ENCODE measurements at regions not wholly inside any gene's neighbourhood (a gene's known extent, or its start where the extent isn't known, plus 50 kb on each side); places are given as distances from the start of the nearest gene placed in this dataset.
A peak's percentile ranks its signal among the peaks of the same experiment; 100 is the strongest.
"Not testable (repeated sequence)": the region's sequence is repeated elsewhere in the genome, so short reads cannot be mapped to it uniquely, and the experiment has no call there.

- no peak overlapping the region for H3K4me3 Mint-ChIP-seq (ENCODE audit: unreplicated experiment)
- TF ChIP-seq, protein P1, sequence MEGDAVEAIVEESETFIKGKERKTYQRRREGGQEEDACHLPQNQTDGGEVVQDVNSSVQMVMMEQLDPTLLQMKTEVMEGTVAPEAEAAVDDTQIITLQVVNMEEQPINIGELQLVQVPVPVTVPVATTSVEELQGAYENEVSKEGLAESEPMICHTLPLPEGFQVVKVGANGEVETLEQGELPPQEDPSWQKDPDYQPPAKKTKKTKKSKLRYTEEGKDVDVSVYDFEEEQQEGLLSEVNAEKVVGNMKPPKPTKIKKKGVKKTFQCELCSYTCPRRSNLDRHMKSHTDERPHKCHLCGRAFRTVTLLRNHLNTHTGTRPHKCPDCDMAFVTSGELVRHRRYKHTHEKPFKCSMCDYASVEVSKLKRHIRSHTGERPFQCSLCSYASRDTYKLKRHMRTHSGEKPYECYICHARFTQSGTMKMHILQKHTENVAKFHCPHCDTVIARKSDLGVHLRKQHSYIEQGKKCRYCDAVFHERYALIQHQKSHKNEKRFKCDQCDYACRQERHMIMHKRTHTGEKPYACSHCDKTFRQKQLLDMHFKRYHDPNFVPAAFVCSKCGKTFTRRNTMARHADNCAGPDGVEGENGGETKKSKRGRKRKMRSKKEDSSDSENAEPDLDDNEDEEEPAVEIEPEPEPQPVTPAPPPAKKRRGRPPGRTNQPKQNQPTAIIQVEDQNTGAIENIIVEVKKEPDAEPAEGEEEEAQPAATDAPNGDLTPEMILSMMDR (IDR thresholded peaks at IDR 0.05; ENCODE audit: unreplicated experiment): no peak
Measured at GRCh38 chr12:131387281-131388163, 323.4 kb upstream of the SFSWAP start.

GRCh38 chr12:131388164-131389053, 322.5 kb upstream of the SFSWAP start:
- not testable (repeated sequence) for H3K36me3 Mint-ChIP-seq (ENCODE audit: low read depth, unreplicated experiment); DNase-seq (ENCODE audit: low spot score); H3K4me1 Mint-ChIP-seq (ENCODE audit: unreplicated experiment); H3K9me3 Mint-ChIP-seq (ENCODE audit: unreplicated experiment); H3K27ac Mint-ChIP-seq (ENCODE audit: unreplicated experiment); H3K4me3 Mint-ChIP-seq (ENCODE audit: unreplicated experiment)
- H3K27me3 Mint-ChIP-seq (ENCODE audit: unreplicated experiment): peaks cover 18% of the 10 kb centered on the region

More at GRCh38 chr12:131387281-131388163, 323.4 kb upstream of the SFSWAP start:
- peaks cover 3% of the 10 kb centered on the region for H3K36me3 Mint-ChIP-seq (ENCODE audit: low read depth, unreplicated experiment)
- no peak overlapping the region for H3K27ac Mint-ChIP-seq (ENCODE audit: unreplicated experiment)
- H3K4me1 Mint-ChIP-seq (ENCODE audit: unreplicated experiment): no peaks in the 10 kb centered on the region
- DNase-seq (ENCODE audit: low spot score): no peak
- peaks cover 18% of the 10 kb centered on the region for H3K27me3 Mint-ChIP-seq (ENCODE audit: unreplicated experiment)
- no peaks in the 10 kb centered on the region for H3K9me3 Mint-ChIP-seq (ENCODE audit: unreplicated experiment)

GRCh38 chr12:131389054-131390013, 321.6 kb upstream of the SFSWAP start:
- Mint-ChIP-seq H3K4me1 (ENCODE audit: unreplicated experiment) (no peaks in the 10 kb centered on the region), H3K4me3 (ENCODE audit: unreplicated experiment) (no peak overlapping the region), H3K27me3 (ENCODE audit: unreplicated experiment) (peaks cover 14% of the 10 kb centered on the region), H3K27ac (ENCODE audit: unreplicated experiment) (no peak overlapping the region), H3K9me3 (ENCODE audit: unreplicated experiment) (no peaks in the 10 kb centered on the region), H3K36me3 (ENCODE audit: low read depth, unreplicated experiment) (peaks cover 3% of the 10 kb centered on the region)
- TF ChIP-seq, protein P1 (IDR thresholded peaks at IDR 0.05; ENCODE audit: unreplicated experiment): no peak
- no peak for DNase-seq (ENCODE audit: low spot score)

GRCh38 chr12:131390412-131391334, 320.2 kb upstream of the SFSWAP start:
- H3K4me1 Mint-ChIP-seq (ENCODE audit: unreplicated experiment): no peaks in the 10 kb centered on the region
- peak; percentile 65 for DNase-seq (ENCODE audit: low spot score)
- no peak overlapping the region for H3K27ac Mint-ChIP-seq (ENCODE audit: unreplicated experiment)

More at GRCh38 chr12:131390412-131391334, 320.2 kb upstream of the SFSWAP start:
- TF ChIP-seq, protein P1 (IDR thresholded peaks at IDR 0.05; ENCODE audit: unreplicated experiment): no peak
- peaks cover 12% of the 10 kb centered on the region for H3K27me3 Mint-ChIP-seq (ENCODE audit: unreplicated experiment)
- H3K36me3 Mint-ChIP-seq (ENCODE audit: low read depth, unreplicated experiment): peaks cover 3% of the 10 kb centered on the region
- no peaks in the 10 kb centered on the region for H3K9me3 Mint-ChIP-seq (ENCODE audit: unreplicated experiment)
- no peak overlapping the region for H3K4me3 Mint-ChIP-seq (ENCODE audit: unreplicated experiment)
